GM12874 (cell line): ENCODE measurements at regions not wholly inside any gene's neighbourhood (a gene's known extent, or its start where the extent isn't known, plus 50 kb on each side); places are given as distances from the start of the nearest gene placed in this dataset.

Experiments
- CTCF ChIP-seq: IDR thresholded peaks from 2 replicates; pipeline ENCODE4 v1.5.1; 2011; ENCODE audit warnings: low read depth, mild to moderate bottlenecking, control low read depth, low read length, moderate library complexity; ENCODE audit not compliant: insufficient read depth

- TF ChIP-seq CTCF: no peak
Observed at GRCh38 chr4:153153339-153153871, 50.8 kb upstream of the TRIM2 start.

DNA sequence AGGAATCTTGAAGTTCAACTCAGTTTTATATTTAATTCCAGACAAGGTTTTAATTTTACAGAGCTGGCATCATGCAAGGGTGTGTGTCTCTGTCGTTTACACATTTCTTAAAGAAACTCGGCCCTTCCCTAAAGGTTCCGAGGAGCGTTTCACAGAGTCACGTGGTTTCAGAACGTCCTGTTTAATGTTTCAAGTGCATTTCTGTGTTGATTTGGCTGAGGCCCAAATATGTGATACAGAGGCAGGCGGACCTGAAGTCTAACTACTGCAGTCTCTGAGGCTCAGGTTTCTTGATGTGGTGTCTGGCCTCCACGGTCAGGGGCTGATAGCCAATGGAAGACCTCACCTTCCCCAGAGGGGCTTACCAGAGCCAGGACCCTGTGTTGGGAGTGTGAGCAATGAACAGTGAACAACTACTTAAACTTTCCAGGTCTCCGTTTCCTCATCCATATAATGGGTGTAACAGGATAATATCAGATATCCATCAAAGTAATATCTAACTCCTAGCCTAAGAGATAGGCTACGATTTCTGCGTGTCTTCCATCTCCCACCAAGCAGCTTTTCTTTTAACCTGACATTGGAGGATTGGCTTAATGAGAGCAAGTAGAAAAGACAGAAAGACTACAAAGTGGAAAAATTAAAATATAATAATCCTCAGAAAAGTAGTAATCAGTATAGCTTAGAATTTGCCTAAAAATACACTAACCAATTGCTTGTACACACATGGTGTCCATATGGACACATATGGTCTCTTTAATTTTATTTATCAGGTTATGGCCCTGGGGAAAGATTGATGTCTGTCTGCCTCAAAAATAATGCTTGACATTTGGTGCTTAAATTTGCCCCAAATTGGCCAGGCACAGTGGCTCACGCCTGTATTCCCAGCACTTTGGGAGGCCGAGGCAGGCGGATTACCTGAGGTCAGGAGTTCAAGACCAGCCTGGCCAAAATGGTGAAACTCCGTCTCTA, 50.0 kb upstream of the TRIM2 start:
- no peak for TF ChIP-seq CTCF
